Body of pancreas (tissue), 4 donors: ENCODE measurements at regions not wholly inside any gene's neighbourhood (a gene's known extent, or its start where the extent isn't known, plus 50 kb on each side); places are given as distances from the start of the nearest gene placed in this dataset.

ENCODE experiments used
- ATAC-seq: fragments of 150-250 bp; one replicate; pipeline ENCODE4 v1.9.1; 2016
- DNase-seq, 4 donors: peaks; one replicate each; pipeline ENCODE4 v3.0.0-alpha.2; 2019
- H3K27ac ChIP-seq, 4 donors: fragments of 200-600 bp; sonication (generic); 1 replicate in 3 of 4; 2 replicates in 1 of 4; pipeline versions ENCODE4 v1.5.1 to v1.6.1; 2016 to 2019; ENCODE audit warnings: mild to moderate bottlenecking in 1 of 4, mixed read lengths in 1 of 4, moderate library complexity in 1 of 4
- H3K27me3 ChIP-seq, 2 donors: fragments of 200-600 bp; sonication (generic); one replicate each; pipeline ENCODE4 v1.6.0; 2016; ENCODE audit warnings: mild to moderate bottlenecking in 1 of 2
- H3K36me3 ChIP-seq, 2 donors: fragments of 200-600 bp; sonication (generic); replicated peaks in 1 of 2; 2 replicates each; pipeline ENCODE4 v1.5.1; 2016; ENCODE audit warnings: low read depth in 2 of 2; ENCODE audit not compliant: insufficient read depth in 1 of 2
- H3K4me1 ChIP-seq: fragments of 200-600 bp; sonication (generic); one replicate; pipeline ENCODE4 v1.6.0; 2016
- H3K4me3 ChIP-seq, 2 donors: fragments of 200-600 bp; sonication (generic); 1 replicate in 1 of 2; 2 replicates in 1 of 2; pipeline ENCODE4 v1.5.1; 2016 to 2019
- H3K9me3 ChIP-seq, 3 donors: fragments of 200-600 bp; sonication (generic); 1 replicate in 2 of 3; 2 replicates in 1 of 3; pipeline ENCODE4 v1.5.1; 2016
- CTCF ChIP-seq, 7 experiments: fragments of 450-650 bp in 4 of 7; fragments of 200-600 bp in 3 of 7; sonication (generic) in 3 of 7; IDR thresholded peaks; one replicate each; pipeline ENCODE4 v1.5.1; 2016 to 2019; ENCODE audit warnings: antibody characterized with exemption in 7 of 7
- POLR2A ChIP-seq, 3 donors: fragments of 450-650 bp; IDR thresholded peaks; one replicate each; pipeline ENCODE4 v1.6.1; 2016; ENCODE audit warnings: antibody characterized with exemption in 3 of 3, mild to moderate bottlenecking in 2 of 3
- WGBS, 2 donors: methylation state at CpG; one replicate each; pipeline ENCODE4 v1.1.5; 2017; 5-methylcytosine and 5-hydroxymethylcytosine counted together
- intact Hi-C: fragments of 100-400 bp; cut with DNase I; formaldehyde crosslinking; loops from one replicate; pipeline ENCODE4 v1.15.1; 2023

- intact Hi-C loops, result no loop called here
- Histone ChIP-seq H3K27me3 (no peaks in the 10 kb centered on the region), H3K4me1 (peaks cover 5% of the 10 kb centered on the region), H3K9me3 (no peaks in the 10 kb centered on the region), H3K27ac (peak overlapping the region in 3 of 4 donors; percentile 14 to 74 (median 43)), H3K4me3 (no peak overlapping the region), H3K36me3 (no peaks in the 10 kb centered on the region)
- DNase-seq (peak in 2 of 4 donors; percentile 14 to 38), ATAC-seq (no peak)
- WGBS, 2 donors, result 61 to 66% methylated on average over 9 to 14 of the region's 14 CpGs
- TF ChIP-seq CTCF (IDR thresholded peaks at IDR 0.05), result no peak
- TF ChIP-seq POLR2A (IDR thresholded peaks at IDR 0.05), result no peak
These were observed 53.9 kb upstream of the KLF13 start for GRCh38 chr15:31272558-31273257.

DNA sequence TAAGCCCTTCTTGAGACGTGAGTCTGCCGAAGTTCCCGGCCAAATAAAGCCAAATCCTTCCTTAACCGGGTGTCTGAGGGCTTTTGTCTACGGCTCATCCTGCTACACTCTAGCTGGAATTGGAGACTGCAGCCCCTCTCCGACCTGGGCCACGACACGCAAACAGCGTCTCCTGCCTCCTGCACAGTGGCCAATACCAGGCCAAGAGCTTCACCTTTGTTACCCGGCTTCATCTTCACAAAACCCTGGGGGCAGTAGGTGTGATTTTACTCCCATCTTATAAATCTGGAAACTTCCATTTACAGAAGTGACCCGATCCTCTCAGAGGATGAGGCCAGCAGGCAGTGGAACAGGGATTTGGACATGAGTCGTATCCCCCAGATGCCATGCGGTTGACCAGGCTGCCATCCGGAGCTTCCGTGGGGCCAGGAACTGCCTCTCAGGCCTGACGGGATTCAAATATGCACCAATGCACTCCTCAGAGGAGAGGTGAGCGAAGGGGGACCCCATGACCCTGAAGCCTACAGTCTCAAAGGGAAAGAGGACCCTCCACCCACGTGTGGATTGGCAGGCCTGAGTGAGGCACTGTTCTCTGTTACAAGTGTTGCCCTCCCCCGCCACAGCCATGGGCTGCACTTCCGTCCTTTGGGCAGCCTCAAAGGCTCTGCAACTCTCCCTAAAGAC, 53.2 kb upstream of the KLF13 start:
- Histone ChIP-seq H3K27me3 (no peaks in the 10 kb centered on the region), H3K27ac (peak overlapping the region in 3 of 4 donors; percentile 14 to 74 (median 43)), H3K9me3 (no peaks in the 10 kb centered on the region), H3K4me1 (peaks cover 5% of the 10 kb centered on the region), H3K4me3 (no peak overlapping the region), H3K36me3 (no peaks in the 10 kb centered on the region)
- TF ChIP-seq CTCF (IDR thresholded peaks at IDR 0.05) (no peak), POLR2A (IDR thresholded peaks at IDR 0.05) (no peak)
- ATAC-seq (no peak), DNase-seq (no peak)
- intact Hi-C loops, result no loop called here
- 84% methylated on average over 20 of the region's 20 CpGs for WGBS, 2 donors

- Histone ChIP-seq H3K9me3 (no peaks in the 10 kb centered on the region), H3K4me1 (peaks cover 10% of the 10 kb centered on the region), H3K4me3 (no peak overlapping the region), H3K36me3 (no peaks in the 10 kb centered on the region), H3K27me3 (no peaks in the 10 kb centered on the region), H3K27ac (no peak overlapping the region)
- peak in 1 of 4 donors; percentile 10 for DNase-seq
- ATAC-seq, result no peak
- intact Hi-C loops, result no loop called here
- no peak for TF ChIP-seq POLR2A (IDR thresholded peaks at IDR 0.05)
- no peak for TF ChIP-seq CTCF (IDR thresholded peaks at IDR 0.05)
- WGBS, 2 donors, result 62 to 69% methylated on average over 13 to 14 of the region's 14 CpGs
These were observed 51.9 kb upstream of the KLF13 start for GRCh38 chr15:31274496-31275330.

- TF ChIP-seq CTCF (IDR thresholded peaks at IDR 0.05) (no peak), POLR2A (IDR thresholded peaks at IDR 0.05) (no peak)
- ATAC-seq (no peak), DNase-seq (no peak)
- no peak overlapping the region for H3K4me3 ChIP-seq
- 86 to 87% methylated on average over 17 of the region's 17 CpGs for WGBS, 2 donors
- intact Hi-C loops, result no loop called here
- peaks cover 16% of the 10 kb centered on the region for H3K4me1 ChIP-seq
- H3K36me3 ChIP-seq, result no peaks in the 10 kb centered on the region
- no peaks in the 10 kb centered on the region for H3K9me3 ChIP-seq
- H3K27ac ChIP-seq, result no peak overlapping the region
- no peaks in the 10 kb centered on the region for H3K27me3 ChIP-seq
These were observed 51.0 kb upstream of the KLF13 start for GRCh38 chr15:31275331-31276262.
